Gastroesophageal sphincter (tissue), 4 donors: ENCODE measurements at regions not wholly inside any gene's neighbourhood (a gene's known extent, or its start where the extent isn't known, plus 50 kb on each side); places are given as distances from the start of the nearest gene placed in this dataset.

Source experiments
- ATAC-seq: fragments of 150-250 bp; one replicate; pipeline ENCODE4 v1.9.1; 2016; ENCODE audit warnings: mild to moderate bottlenecking, moderate library complexity
- H3K27ac ChIP-seq, 4 donors: fragments of 200-600 bp; sonication (generic) in 3 of 4; 1 replicate in 3 of 4; 2 replicates in 1 of 4; pipeline ENCODE4 v1.5.1; 2016 to 2019
- H3K27me3 ChIP-seq: fragments of 200-600 bp; sonication (generic); one replicate; pipeline ENCODE4 v1.5.1; 2019
- H3K36me3 ChIP-seq, 2 donors: fragments of 200-600 bp; sonication (generic); one replicate each; pipeline ENCODE4 v1.5.1; 2019; ENCODE audit warnings: control low read depth in 1 of 2
- H3K4me1 ChIP-seq, 3 donors: fragments of 200-600 bp; sonication (generic); 1 replicate in 2 of 3; 2 replicates in 1 of 3; pipeline ENCODE4 v1.5.1; 2016 to 2019; ENCODE audit warnings: control low read depth in 2 of 3
- H3K4me3 ChIP-seq, 2 donors: fragments of 200-600 bp; sonication (generic); one replicate each; pipeline ENCODE4 v1.5.1; 2019; ENCODE audit warnings: mild to moderate bottlenecking in 1 of 2, moderate library complexity in 1 of 2
- H3K9me3 ChIP-seq, 3 donors: fragments of 200-600 bp; sonication (generic); one replicate each; pipeline ENCODE4 v1.5.1; 2017 to 2019; ENCODE audit warnings: control low read depth in 2 of 3
- EP300 ChIP-seq: sonication (generic); formaldehyde crosslinking; IDR thresholded peaks from one replicate; pipeline ENCODE4 v1.6.1; 2017; ENCODE audit warnings: antibody characterized with exemption, mild to moderate bottlenecking
- POLR2A ChIP-seq, 2 donors: fragments of 450-650 bp; IDR thresholded peaks; one replicate each; pipeline ENCODE4 v1.6.1; 2017; ENCODE audit warnings: antibody characterized with exemption in 2 of 2, mild to moderate bottlenecking in 2 of 2, moderate library complexity in 1 of 2
- POLR2AphosphoS5 ChIP-seq: sonication (generic); formaldehyde crosslinking; IDR thresholded peaks from one replicate; pipeline ENCODE4 v1.6.1; 2017; ENCODE audit warnings: antibody characterized with exemption
- whole genome bisulfite sequencing, 2 donors: methylation state at CpG; one replicate each; pipeline ENCODE4 v1.1.5; 2018; ENCODE audit warnings: low coverage in 1 of 2; 5-methylcytosine and 5-hydroxymethylcytosine counted together
- TF ChIP-seq, protein P1 (sequence below), 4 experiments: fragments of 200-600 bp in 2 of 4; fragments of 450-650 bp in 2 of 4; sonication (generic) in 1 of 4; IDR thresholded peaks; one replicate each; pipeline ENCODE4 v1.5.1; 2017 to 2019; ENCODE audit warnings: antibody characterized with exemption in 4 of 4, mild to moderate bottlenecking in 2 of 4, moderate library complexity in 2 of 4

DNA sequence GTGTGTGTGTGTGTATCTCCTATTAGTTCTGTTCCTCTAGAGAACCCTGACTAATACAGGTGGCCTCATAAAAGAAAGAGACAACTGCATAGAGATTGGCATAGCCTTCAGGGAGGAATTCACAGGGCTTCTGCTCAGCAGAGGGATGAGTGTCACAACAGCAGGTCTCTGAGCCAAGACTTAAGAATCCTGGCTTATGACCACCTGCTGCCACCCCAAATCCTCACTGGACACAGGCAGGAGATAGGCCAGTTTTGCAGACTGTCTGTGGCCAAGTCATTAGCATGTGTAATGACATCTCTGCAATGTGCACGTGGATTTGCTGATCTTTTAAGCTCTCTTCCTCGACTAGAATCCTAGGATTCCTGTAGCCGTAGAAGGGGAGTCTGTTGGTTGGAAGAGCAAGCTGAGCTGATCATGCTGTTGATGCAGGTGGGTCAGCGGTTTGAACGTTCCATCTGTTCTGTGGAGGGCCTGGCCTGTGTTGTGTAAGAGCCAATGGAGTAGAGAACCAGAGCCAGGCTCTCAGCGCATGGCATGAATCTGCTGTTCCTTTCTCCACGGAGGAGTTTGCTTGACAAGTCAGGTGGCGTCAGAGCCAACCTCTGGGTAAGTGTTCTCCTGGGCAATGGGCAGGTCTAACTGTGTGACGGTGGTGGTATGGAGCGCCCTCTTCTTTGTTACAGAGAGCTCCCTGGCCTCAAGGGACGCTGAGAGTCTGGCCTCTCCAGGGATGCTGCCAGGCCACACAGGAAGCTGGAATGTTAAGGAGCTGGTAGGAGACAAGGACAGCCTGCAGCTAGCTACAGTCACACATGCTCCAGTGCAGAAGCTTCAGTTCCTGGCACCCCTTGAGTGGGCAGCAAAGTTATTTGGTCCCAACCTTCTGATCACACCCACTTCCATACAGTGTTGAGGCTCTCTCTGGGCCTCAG, 503.1 kb downstream of the FOXO1 start:
- WGBS, 2 donors = 97% methylated on average over 5 of the region's 11 CpGs; no CpG with 5 or more reads in 1 of the 2 donors
- Histone ChIP-seq H3K36me3 (no peaks in the 10 kb centered on the region), H3K4me1 (no peaks in the 10 kb centered on the region), H3K27ac (no peak overlapping the region), H3K9me3 (no peaks in the 10 kb centered on the region), H3K27me3 (no peaks in the 10 kb centered on the region), H3K4me3 (no peak overlapping the region)
- TF ChIP-seq POLR2AphosphoS5 = no peak
- no peak for TF ChIP-seq EP300
- TF ChIP-seq, protein P1, sequence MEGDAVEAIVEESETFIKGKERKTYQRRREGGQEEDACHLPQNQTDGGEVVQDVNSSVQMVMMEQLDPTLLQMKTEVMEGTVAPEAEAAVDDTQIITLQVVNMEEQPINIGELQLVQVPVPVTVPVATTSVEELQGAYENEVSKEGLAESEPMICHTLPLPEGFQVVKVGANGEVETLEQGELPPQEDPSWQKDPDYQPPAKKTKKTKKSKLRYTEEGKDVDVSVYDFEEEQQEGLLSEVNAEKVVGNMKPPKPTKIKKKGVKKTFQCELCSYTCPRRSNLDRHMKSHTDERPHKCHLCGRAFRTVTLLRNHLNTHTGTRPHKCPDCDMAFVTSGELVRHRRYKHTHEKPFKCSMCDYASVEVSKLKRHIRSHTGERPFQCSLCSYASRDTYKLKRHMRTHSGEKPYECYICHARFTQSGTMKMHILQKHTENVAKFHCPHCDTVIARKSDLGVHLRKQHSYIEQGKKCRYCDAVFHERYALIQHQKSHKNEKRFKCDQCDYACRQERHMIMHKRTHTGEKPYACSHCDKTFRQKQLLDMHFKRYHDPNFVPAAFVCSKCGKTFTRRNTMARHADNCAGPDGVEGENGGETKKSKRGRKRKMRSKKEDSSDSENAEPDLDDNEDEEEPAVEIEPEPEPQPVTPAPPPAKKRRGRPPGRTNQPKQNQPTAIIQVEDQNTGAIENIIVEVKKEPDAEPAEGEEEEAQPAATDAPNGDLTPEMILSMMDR (IDR thresholded peaks at IDR 0.05) = no peak
- TF ChIP-seq POLR2A (IDR thresholded peaks at IDR 0.05) = no peak
- ATAC-seq = no peak

DNA sequence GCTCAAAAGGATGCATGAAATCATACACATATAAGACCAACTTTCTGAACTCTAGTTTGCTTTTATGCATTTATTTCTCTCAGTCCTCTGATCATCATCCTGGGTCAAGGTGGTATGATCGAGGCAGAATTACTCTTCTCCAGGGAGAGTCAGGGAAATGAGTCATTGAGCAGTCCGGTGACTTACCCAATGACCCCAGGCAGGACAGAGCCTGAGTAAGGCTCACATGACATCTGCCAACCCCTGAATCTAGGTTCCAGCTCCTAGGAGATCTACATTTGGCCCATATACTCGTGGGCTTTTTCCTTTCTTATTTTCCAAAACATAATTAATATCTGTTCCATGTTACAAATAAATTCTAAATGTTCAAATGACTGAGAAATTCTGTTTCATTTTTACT, 502.3 kb downstream of the FOXO1 start:
- WGBS, 2 donors = 57 to 59% methylated on average over 2 to 3 of the region's 3 CpGs
- no peaks in the 10 kb centered on the region for H3K27me3 ChIP-seq
- no peak for ATAC-seq
- no peaks in the 10 kb centered on the region for H3K4me1 ChIP-seq
- H3K9me3 ChIP-seq = no peaks in the 10 kb centered on the region
- no peak for TF ChIP-seq POLR2AphosphoS5
- no peak for TF ChIP-seq POLR2A (IDR thresholded peaks at IDR 0.05)
- TF ChIP-seq, protein P1 (IDR thresholded peaks at IDR 0.05) = no peak
- TF ChIP-seq EP300 = no peak
- H3K36me3 ChIP-seq = no peaks in the 10 kb centered on the region
- no peak overlapping the region for H3K4me3 ChIP-seq
- H3K27ac ChIP-seq = no peak overlapping the region

DNA sequence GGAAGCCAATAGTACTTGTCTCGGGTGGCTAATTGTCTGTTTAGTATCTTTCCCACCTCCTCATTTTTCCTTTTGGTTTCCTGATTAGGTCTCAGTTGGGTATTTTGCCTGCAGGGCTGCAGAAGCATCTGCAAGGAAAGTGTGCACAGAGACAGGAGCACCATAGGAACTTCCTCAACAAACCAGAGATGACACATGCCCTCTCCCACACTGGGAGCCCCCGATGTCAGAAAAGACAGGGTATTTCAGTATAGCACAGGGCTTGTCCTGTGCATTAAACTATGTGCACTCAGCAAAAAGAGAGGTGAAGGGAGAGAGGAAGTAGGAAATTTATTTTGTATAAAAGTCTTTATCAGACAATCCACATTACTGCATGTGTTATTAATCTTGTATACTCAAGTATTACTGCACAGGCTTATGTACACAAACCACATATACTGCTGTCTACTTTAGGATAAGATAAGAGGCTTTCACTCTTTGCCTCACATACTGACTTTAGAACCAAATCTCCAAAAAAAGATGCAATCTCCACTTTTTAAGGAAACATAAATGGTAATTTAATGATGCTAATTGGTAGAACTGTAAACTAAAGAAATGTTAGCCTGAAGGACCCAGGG, 501.0 kb downstream of the FOXO1 start:
- H3K4me3 ChIP-seq = no peak overlapping the region

DNA sequence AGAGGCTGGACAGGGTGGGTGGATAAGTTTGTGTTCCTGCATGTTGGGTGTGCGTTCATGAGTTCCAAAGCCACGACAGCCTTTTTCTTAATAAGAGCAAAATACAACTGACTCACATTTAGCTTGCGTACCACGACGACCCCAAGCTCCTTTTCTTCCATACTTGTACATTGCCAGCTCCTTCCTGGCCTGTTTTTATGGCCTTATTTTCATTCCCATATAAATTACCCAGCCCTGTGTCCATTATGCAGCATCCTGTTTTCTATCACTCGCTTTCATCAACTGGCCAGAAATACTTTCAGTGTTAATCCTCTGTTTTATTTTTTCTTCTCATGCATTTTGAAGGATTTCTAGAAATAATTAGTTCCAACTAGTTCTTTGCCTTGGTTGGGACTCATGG, 499.1 kb downstream of the FOXO1 start:
- H3K4me1 ChIP-seq = no peaks in the 10 kb centered on the region
- H3K27me3 ChIP-seq = peaks cover 3% of the 10 kb centered on the region
- ATAC-seq = no peak
- H3K9me3 ChIP-seq = no peaks in the 10 kb centered on the region
- no peak overlapping the region for H3K4me3 ChIP-seq
- H3K27ac ChIP-seq = no peak overlapping the region
- no peak for TF ChIP-seq POLR2AphosphoS5
- TF ChIP-seq EP300 = no peak
- TF ChIP-seq, protein P1 (IDR thresholded peaks at IDR 0.05) = no peak
- TF ChIP-seq POLR2A (IDR thresholded peaks at IDR 0.05) = no peak
- WGBS, 2 donors = 77 to 87% methylated on average over 6 of the region's 6 CpGs
- no peaks in the 10 kb centered on the region for H3K36me3 ChIP-seq

More for the DNA sequence above, 501.0 kb downstream of the FOXO1 start:
- Histone ChIP-seq H3K36me3 (no peaks in the 10 kb centered on the region), H3K9me3 (no peaks in the 10 kb centered on the region), H3K27ac (no peak overlapping the region), H3K4me1 (no peaks in the 10 kb centered on the region), H3K27me3 (no peaks in the 10 kb centered on the region)
- no peak for ATAC-seq
- TF ChIP-seq EP300 (no peak), POLR2AphosphoS5 (no peak), POLR2A (IDR thresholded peaks at IDR 0.05) (no peak)
- TF ChIP-seq, protein P1 (IDR thresholded peaks at IDR 0.05) = no peak
- WGBS, 2 donors = 28 to 67% methylated on average over 1 to 2 of the region's 2 CpGs
